Endothelial cell of umbilical vein (primary cell): ENCODE measurements at regions not wholly inside any gene's neighbourhood (a gene's known extent, or its start where the extent isn't known, plus 50 kb on each side); places are given as distances from the start of the nearest gene placed in this dataset.

Experiments used
- BruUV-seq: library from RNA; stranded (reverse); fragments of 400-500 nt; replicated peaks from 2 replicates; lab custom pipeline; 2021; lab: Mats Ljungman, UMichigan
- CTCF ChIA-PET: fragments of 300-600, 350-600 bp; sonication (Branson Sonifier 250); formaldehyde crosslinking; loops from one replicate; lab custom pipeline; 2021; ENCODE audit warnings: antibody characterized with exemption, inconsistent platforms; lab: Charles Lee
- POLR2A ChIA-PET: fragments of 300-600, 350-600 bp; sonication (Branson Sonifier 250); formaldehyde crosslinking; loops from one replicate; lab custom pipeline; 2021; ENCODE audit warnings: antibody characterized with exemption, inconsistent platforms; lab: Charles Lee
- DNase-seq: peaks from one replicate; pipeline ENCODE4 v3.0.0-alpha.2; 2011; ENCODE audit warnings: low read depth, low spot score
- FAIRE-seq: peaks from 2 replicates; lab custom pipeline; 2011; peaks lifted over from hg19 to GRCh38; lab: Jason Lieb, UNC
- H2AFZ ChIP-seq: 2 replicates; pipeline ENCODE4 v1.6.0; 2012; ENCODE audit warnings: low read depth, low read length, control low read depth, inconsistent platforms
- H3K27ac ChIP-seq: 2 replicates; pipeline ENCODE4 v1.5.1; 2011; ENCODE audit warnings: low read depth, mild to moderate bottlenecking, control low read depth, low read length, moderate library complexity; ENCODE audit not compliant: insufficient read depth
- H3K27me3 ChIP-seq, 2 experiments: 2 replicates each; pipeline versions ENCODE4 v1.6.0 to v1.6.1; 2011; ENCODE audit warnings: low read length in 2 of 2, mixed read lengths in 1 of 2; ENCODE audit not compliant: control insufficient read depth in 2 of 2, insufficient read depth in 2 of 2
- H3K36me3 ChIP-seq, 2 experiments: 2 replicates in 1 of 2; 3 replicates in 1 of 2; pipeline ENCODE4 v1.5.1; 2011; ENCODE audit warnings: low read length in 2 of 2, mild to moderate bottlenecking in 1 of 2, moderate library complexity in 1 of 2; ENCODE audit not compliant: control insufficient read depth in 2 of 2, insufficient read depth in 2 of 2; ENCODE audit errors: extremely low read depth in 1 of 2
- H3K4me1 ChIP-seq: 3 replicates; pipeline ENCODE4 v1.5.1; 2011; ENCODE audit warnings: mild to moderate bottlenecking, low read length; ENCODE audit not compliant: control insufficient read depth, insufficient read depth; ENCODE audit errors: extremely low read depth
- H3K4me2 ChIP-seq: 2 replicates; pipeline ENCODE4 v1.6.1; 2011; ENCODE audit warnings: low read length, control low read depth, mixed read lengths; ENCODE audit not compliant: insufficient read depth
- H3K4me3 ChIP-seq, 3 experiments: fragments of 200-600 bp in 1 of 3; sonication (generic), shearing (Covaris generic) in 1 of 3; replicated peaks in 1 of 3; 2 replicates each; pipeline ENCODE4 v1.5.1; 2011 to 2016; ENCODE audit warnings: control low read depth in 3 of 3, low read length in 3 of 3, mild to moderate bottlenecking in 2 of 3, inconsistent platforms in 1 of 3, low read depth in 1 of 3, moderate library complexity in 1 of 3; ENCODE audit not compliant: insufficient read depth in 1 of 3
- H3K79me2 ChIP-seq: 2 replicates; pipeline ENCODE4 v1.6.0; 2012; ENCODE audit warnings: low read length, inconsistent platforms; ENCODE audit not compliant: control insufficient read depth, insufficient read depth
- H3K9ac ChIP-seq: replicated peaks from 2 replicates; pipeline ENCODE3; 2011; ENCODE audit warnings: low read length, control low read depth; ENCODE audit not compliant: insufficient read depth; ENCODE audit errors: extremely low read depth
- H3K9me1 ChIP-seq: replicated peaks from 3 replicates; pipeline ENCODE4 v1.6.0; 2011; ENCODE audit warnings: mild to moderate bottlenecking, low read length; ENCODE audit not compliant: control insufficient read depth, insufficient read depth; ENCODE audit errors: extremely low read depth
- H3K9me3 ChIP-seq: replicated peaks from 2 replicates; pipeline ENCODE4 v1.5.1; 2012; ENCODE audit warnings: low read length, inconsistent platforms; ENCODE audit not compliant: control insufficient read depth, insufficient read depth
- H4K20me1 ChIP-seq: replicated peaks from 2 replicates; pipeline ENCODE3; 2011; ENCODE audit warnings: mild to moderate bottlenecking, low read length; ENCODE audit not compliant: control insufficient read depth, insufficient read depth; ENCODE audit errors: extremely low read depth
- CTCF ChIP-seq, 2 donors: IDR thresholded peaks; 1 replicate in 1 of 2; 2 replicates in 1 of 2; pipeline ENCODE4 v1.5.1; 2011; ENCODE audit warnings: low read length in 2 of 2, mild to moderate bottlenecking in 2 of 2, moderate library complexity in 2 of 2, control low read depth in 1 of 2, inconsistent platforms in 1 of 2, low read depth in 1 of 2; ENCODE audit not compliant: insufficient read depth in 1 of 2; ENCODE audit errors: extremely low read depth in 1 of 2
- EZH2 ChIP-seq: IDR thresholded peaks from 2 replicates; pipeline ENCODE4 v1.6.1; 2012; ENCODE audit warnings: borderline replicate concordance, low read depth, mild to moderate bottlenecking, moderate library complexity, low read length, inconsistent platforms; ENCODE audit not compliant: severe bottlenecking
- FOS ChIP-seq: IDR thresholded peaks from 2 replicates; pipeline ENCODE4 v1.6.1; 2011; ENCODE audit warnings: mild to moderate bottlenecking, low read length, moderate library complexity, borderline replicate concordance; ENCODE audit not compliant: insufficient read depth
- GATA2 ChIP-seq: IDR thresholded peaks from 2 replicates; pipeline ENCODE4 v1.7.0; 2011; ENCODE audit warnings: low read depth, mild to moderate bottlenecking, moderate library complexity, mixed read lengths, low read length; ENCODE audit not compliant: insufficient read length, insufficient read depth
- JUN ChIP-seq: IDR thresholded peaks from 2 replicates; pipeline ENCODE4 v1.6.1; 2011; ENCODE audit warnings: borderline replicate concordance, low read depth; ENCODE audit not compliant: insufficient read length, insufficient read depth
- MAX ChIP-seq: IDR thresholded peaks from 2 replicates; pipeline ENCODE4 v1.6.1; 2011; ENCODE audit not compliant: insufficient read depth, insufficient read length
- MYC ChIP-seq: IDR thresholded peaks from one replicate; pipeline ENCODE4 v1.6.1; 2011; ENCODE audit warnings: mild to moderate bottlenecking, low read depth, low read length
- POLR2A ChIP-seq: IDR thresholded peaks from 2 replicates; pipeline ENCODE4 v1.6.1; 2012; ENCODE audit warnings: low read depth, mild to moderate bottlenecking, control low read depth, low read length
- POLR2AphosphoS5 ChIP-seq: IDR thresholded peaks from 2 replicates; pipeline ENCODE4 v1.6.1; 2012; ENCODE audit warnings: low read depth, mild to moderate bottlenecking, control low read depth, low read length, moderate library complexity; ENCODE audit not compliant: insufficient read depth
- dilution Hi-C: fragments of 300-500 bp; cut with MboI; formaldehyde crosslinking; loops from one replicate; pipeline ENCODE4 v1.15.0; 2019; ENCODE audit warnings: low sequenced_read_pairs; ENCODE audit not compliant: extremely low pct_ligation_motif_present
- intact Hi-C: fragments of 100-400 bp; cut with micrococcal nuclease; formaldehyde crosslinking; loops from one replicate; pipeline ENCODE4 v1.10.0; 2022

GRCh38 chr9:38145526-38146053 is 76.6 kb upstream of the SHB start:
- H3K9ac ChIP-seq = no peak overlapping the region
- no peak overlapping the region for H3K4me3 ChIP-seq
- no peaks in the 10 kb centered on the region for H3K9me3 ChIP-seq
- no peaks in the 10 kb centered on the region for H3K36me3 ChIP-seq
- H3K4me2 ChIP-seq = no peak overlapping the region
- dilution Hi-C loops = no loop called here
- no peak for TF ChIP-seq MAX
- no peak for TF ChIP-seq CTCF (IDR thresholded peaks at IDR 0.05; ENCODE audit: extremely low read depth in 1 of 2, insufficient read depth in 1 of 2, low read depth in 1 of 2, low read length in 2 of 2)
- no peak for TF ChIP-seq FOS
- TF ChIP-seq GATA2 = no peak
- no peak for TF ChIP-seq POLR2A
- TF ChIP-seq POLR2AphosphoS5 = no peak
- TF ChIP-seq MYC = no peak
- TF ChIP-seq EZH2 = no peak
- no peak for TF ChIP-seq JUN
- no peaks in the 10 kb centered on the region for H4K20me1 ChIP-seq
- no peak for FAIRE-seq
- H3K27me3 ChIP-seq = peaks cover 20 to 43% of the 10 kb centered on the region in 2 experiments
- CTCF ChIA-PET = interaction anchor here (1.0 to 1.2 kb wide), 2 partner anchors 9 to 14 kb away, joined by 3 read pairs; no protein-coding TSS in a partner anchor
- BruUV-seq = no TSS peak
- no peak overlapping the region for H2AFZ ChIP-seq
- DNase-seq = no peak
- H3K79me2 ChIP-seq = no peaks in the 10 kb centered on the region
- peaks cover 5% of the 10 kb centered on the region for H3K4me1 ChIP-seq
- intact Hi-C loops = no loop called here
- no peak overlapping the region for H3K27ac ChIP-seq
- POLR2A ChIA-PET = no interaction called here
- no peaks in the 10 kb centered on the region for H3K9me1 ChIP-seq
